ENCODE measurements at regions not wholly inside any gene's neighbourhood (a gene's known extent, or its start where the extent isn't known, plus 50 kb on each side); places are given as distances from the start of the nearest gene placed in this dataset.

DNA sequence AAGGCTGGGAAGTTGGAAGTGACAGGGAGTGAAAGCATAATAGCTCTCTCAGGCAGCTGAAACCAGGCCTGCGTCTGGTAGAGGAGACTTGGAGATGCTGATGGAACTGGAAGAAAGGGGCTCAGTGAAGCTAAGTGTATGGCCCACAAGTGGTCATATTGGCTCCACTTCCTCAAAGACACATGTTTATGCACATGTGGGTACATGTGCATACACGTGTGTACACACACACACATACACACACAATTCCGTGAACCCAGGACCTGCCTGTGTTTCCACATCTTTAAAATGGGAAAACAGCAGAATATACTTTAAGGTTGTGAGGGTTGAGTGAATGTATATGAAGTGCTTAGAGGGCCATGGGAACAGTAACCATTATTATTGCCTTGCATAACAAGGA lies 160.9 kb downstream of the ARL6IP6 start:
- TF ChIP-seq, protein P1, sequence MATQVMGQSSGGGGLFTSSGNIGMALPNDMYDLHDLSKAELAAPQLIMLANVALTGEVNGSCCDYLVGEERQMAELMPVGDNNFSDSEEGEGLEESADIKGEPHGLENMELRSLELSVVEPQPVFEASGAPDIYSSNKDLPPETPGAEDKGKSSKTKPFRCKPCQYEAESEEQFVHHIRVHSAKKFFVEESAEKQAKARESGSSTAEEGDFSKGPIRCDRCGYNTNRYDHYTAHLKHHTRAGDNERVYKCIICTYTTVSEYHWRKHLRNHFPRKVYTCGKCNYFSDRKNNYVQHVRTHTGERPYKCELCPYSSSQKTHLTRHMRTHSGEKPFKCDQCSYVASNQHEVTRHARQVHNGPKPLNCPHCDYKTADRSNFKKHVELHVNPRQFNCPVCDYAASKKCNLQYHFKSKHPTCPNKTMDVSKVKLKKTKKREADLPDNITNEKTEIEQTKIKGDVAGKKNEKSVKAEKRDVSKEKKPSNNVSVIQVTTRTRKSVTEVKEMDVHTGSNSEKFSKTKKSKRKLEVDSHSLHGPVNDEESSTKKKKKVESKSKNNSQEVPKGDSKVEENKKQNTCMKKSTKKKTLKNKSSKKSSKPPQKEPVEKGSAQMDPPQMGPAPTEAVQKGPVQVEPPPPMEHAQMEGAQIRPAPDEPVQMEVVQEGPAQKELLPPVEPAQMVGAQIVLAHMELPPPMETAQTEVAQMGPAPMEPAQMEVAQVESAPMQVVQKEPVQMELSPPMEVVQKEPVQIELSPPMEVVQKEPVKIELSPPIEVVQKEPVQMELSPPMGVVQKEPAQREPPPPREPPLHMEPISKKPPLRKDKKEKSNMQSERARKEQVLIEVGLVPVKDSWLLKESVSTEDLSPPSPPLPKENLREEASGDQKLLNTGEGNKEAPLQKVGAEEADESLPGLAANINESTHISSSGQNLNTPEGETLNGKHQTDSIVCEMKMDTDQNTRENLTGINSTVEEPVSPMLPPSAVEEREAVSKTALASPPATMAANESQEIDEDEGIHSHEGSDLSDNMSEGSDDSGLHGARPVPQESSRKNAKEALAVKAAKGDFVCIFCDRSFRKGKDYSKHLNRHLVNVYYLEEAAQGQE (IDR thresholded peaks at IDR 0.05; ENCODE audit: insufficient read depth in 1 of 2, low read depth in 2 of 2, low read length in 1 of 2), result no peak
- TF ChIP-seq, protein P2, sequence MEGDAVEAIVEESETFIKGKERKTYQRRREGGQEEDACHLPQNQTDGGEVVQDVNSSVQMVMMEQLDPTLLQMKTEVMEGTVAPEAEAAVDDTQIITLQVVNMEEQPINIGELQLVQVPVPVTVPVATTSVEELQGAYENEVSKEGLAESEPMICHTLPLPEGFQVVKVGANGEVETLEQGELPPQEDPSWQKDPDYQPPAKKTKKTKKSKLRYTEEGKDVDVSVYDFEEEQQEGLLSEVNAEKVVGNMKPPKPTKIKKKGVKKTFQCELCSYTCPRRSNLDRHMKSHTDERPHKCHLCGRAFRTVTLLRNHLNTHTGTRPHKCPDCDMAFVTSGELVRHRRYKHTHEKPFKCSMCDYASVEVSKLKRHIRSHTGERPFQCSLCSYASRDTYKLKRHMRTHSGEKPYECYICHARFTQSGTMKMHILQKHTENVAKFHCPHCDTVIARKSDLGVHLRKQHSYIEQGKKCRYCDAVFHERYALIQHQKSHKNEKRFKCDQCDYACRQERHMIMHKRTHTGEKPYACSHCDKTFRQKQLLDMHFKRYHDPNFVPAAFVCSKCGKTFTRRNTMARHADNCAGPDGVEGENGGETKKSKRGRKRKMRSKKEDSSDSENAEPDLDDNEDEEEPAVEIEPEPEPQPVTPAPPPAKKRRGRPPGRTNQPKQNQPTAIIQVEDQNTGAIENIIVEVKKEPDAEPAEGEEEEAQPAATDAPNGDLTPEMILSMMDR (IDR thresholded peaks at IDR 0.05), result no peak
- no peak for TF ChIP-seq TCF7L2 (IDR thresholded peaks at IDR 0.05; ENCODE audit: low read depth, low read length)

Measured in Panc1 (cell line).